ENCODE measurements at regions not wholly inside any gene's neighbourhood (a gene's known extent, or its start where the extent isn't known, plus 50 kb on each side); places are given as distances from the start of the nearest gene placed in this dataset.

- H2AFZ ChIP-seq (ENCODE audit: low read depth, low read length), result no peak overlapping the region
- H3F3A ChIP-seq (ENCODE audit: insufficient read depth, low read length, poor library complexity, severe bottlenecking), result no peaks in the 10 kb centered on the region
- H3K4me2 ChIP-seq (ENCODE audit: low read length), result no peak overlapping the region
- TF ChIP-seq EP300 (conservative IDR thresholded peaks at IDR 0.05; ENCODE audit: poor library complexity, severe bottlenecking) (no peak), SMC3 (conservative IDR thresholded peaks at IDR 0.05; ENCODE audit: poor library complexity) (no peak), REST (IDR thresholded peaks at IDR 0.05; ENCODE audit: borderline replicate concordance) (no peak), POLR2AphosphoS5 (IDR thresholded peaks at IDR 0.05) (no peak), EZH2 (IDR thresholded peaks at IDR 0.05; ENCODE audit: borderline replicate concordance, insufficient read depth, low read length, poor library complexity, severe bottlenecking) (no peak), RAD21 (conservative IDR thresholded peaks at IDR 0.05) (no peak), TAF1 (IDR thresholded peaks at IDR 0.05; ENCODE audit: low read depth) (no peak), CTCF (IDR thresholded peaks at IDR 0.05; ENCODE audit: poor library complexity, severe bottlenecking) (no peak), MXI1 (conservative IDR thresholded peaks at IDR 0.05; ENCODE audit: poor library complexity, severe bottlenecking) (no peak)
- no peaks in the 10 kb centered on the region for H3K9me3 ChIP-seq (ENCODE audit: low read length)
- H3K79me2 ChIP-seq (replicated peaks; ENCODE audit: insufficient read depth, low read length), result no peaks in the 10 kb centered on the region
- no peaks in the 10 kb centered on the region for H3K36me3 ChIP-seq (ENCODE audit: insufficient read depth, low read length)
- no peak overlapping the region for H3K4me3 ChIP-seq (ENCODE audit: low read length)
- H3K27ac ChIP-seq (ENCODE audit: low read length), result no peak overlapping the region
- H3K9ac ChIP-seq (ENCODE audit: low read length), result no peak overlapping the region
- no peaks in the 10 kb centered on the region for H3K9me2 ChIP-seq (ENCODE audit: insufficient read depth, low read length)
- no peaks in the 10 kb centered on the region for H4K20me1 ChIP-seq (ENCODE audit: insufficient read depth)
- H3K27me3 ChIP-seq (ENCODE audit: insufficient read depth, low read depth, low read length), result peaks cover 46% of the 10 kb centered on the region
These were observed 50.8 kb upstream of the IRX4 start for GRCh38 chr5:1933364-1934055.

Small RNAs in the stretch of these regions (small RNA-seq; reads per million reads assigned to genes)
- gene AC092266.1 (0 reads per million in 3 experiments), gene RF00019 (0 to 1.2 (median 0) reads per million in 3 experiments)

Measured in neural cell (in vitro differentiated cells).